Suprapubic skin (tissue), 3 donors: ENCODE measurements at regions not wholly inside any gene's neighbourhood (a gene's known extent, or its start where the extent isn't known, plus 50 kb on each side); places are given as distances from the start of the nearest gene placed in this dataset.

Experiments used
- POLR2A ChIP-seq, 2 donors: fragments of 450-650 bp; IDR thresholded peaks; one replicate each; pipeline ENCODE4 v1.6.1; 2017; ENCODE audit warnings: antibody characterized with exemption in 2 of 2, mild to moderate bottlenecking in 2 of 2, moderate library complexity in 2 of 2
- TF ChIP-seq, protein P1 (sequence below), 2 donors: fragments of 200-600 bp in 1 of 2; fragments of 450-650 bp in 1 of 2; sonication (generic) in 1 of 2; IDR thresholded peaks; one replicate each; pipeline ENCODE4 v1.5.1; 2016 to 2019; ENCODE audit warnings: antibody characterized with exemption in 2 of 2, mild to moderate bottlenecking in 1 of 2, moderate library complexity in 1 of 2

- TF ChIP-seq, protein P1, sequence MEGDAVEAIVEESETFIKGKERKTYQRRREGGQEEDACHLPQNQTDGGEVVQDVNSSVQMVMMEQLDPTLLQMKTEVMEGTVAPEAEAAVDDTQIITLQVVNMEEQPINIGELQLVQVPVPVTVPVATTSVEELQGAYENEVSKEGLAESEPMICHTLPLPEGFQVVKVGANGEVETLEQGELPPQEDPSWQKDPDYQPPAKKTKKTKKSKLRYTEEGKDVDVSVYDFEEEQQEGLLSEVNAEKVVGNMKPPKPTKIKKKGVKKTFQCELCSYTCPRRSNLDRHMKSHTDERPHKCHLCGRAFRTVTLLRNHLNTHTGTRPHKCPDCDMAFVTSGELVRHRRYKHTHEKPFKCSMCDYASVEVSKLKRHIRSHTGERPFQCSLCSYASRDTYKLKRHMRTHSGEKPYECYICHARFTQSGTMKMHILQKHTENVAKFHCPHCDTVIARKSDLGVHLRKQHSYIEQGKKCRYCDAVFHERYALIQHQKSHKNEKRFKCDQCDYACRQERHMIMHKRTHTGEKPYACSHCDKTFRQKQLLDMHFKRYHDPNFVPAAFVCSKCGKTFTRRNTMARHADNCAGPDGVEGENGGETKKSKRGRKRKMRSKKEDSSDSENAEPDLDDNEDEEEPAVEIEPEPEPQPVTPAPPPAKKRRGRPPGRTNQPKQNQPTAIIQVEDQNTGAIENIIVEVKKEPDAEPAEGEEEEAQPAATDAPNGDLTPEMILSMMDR (IDR thresholded peaks at IDR 0.05): no peak
- no peak for TF ChIP-seq POLR2A (IDR thresholded peaks at IDR 0.05)
Measured at GRCh38 chr15:31487811-31488436, 161.3 kb downstream of the KLF13 start.
